SK-N-SH treated with all-trans-retinoic acid at 6 μM for 48 hours (cell line): ENCODE measurements at regions not wholly inside any gene's neighbourhood (a gene's known extent, or its start where the extent isn't known, plus 50 kb on each side); places are given as distances from the start of the nearest gene placed in this dataset.

Experiments used
- ARNTL ChIP-seq: fragments of 450-650 bp; formaldehyde crosslinking; IDR thresholded peaks from 2 replicates; pipeline ENCODE4 v1.5.0; 2020; ENCODE audit warnings: low read depth, mild to moderate bottlenecking, moderate library complexity, borderline replicate concordance
- CREB5 ChIP-seq: fragments of 250-450 bp; sonication (Bioruptor Pico); IDR thresholded peaks from 2 replicates; pipeline ENCODE4 v1.5.1; 2020; ENCODE audit warnings: low read depth, mild to moderate bottlenecking, moderate library complexity
- CSRNP3 ChIP-seq: fragments of 250-450 bp; sonication (Bioruptor Pico); IDR thresholded peaks from 2 replicates; pipeline ENCODE4 v1.5.1; 2021; ENCODE audit warnings: mild to moderate bottlenecking, moderate library complexity
- POU6F1 ChIP-seq: fragments of 250-450 bp; sonication (Bioruptor Pico); IDR thresholded peaks from 2 replicates; pipeline ENCODE4 v1.8.0; 2021; ENCODE audit warnings: low read depth, mild to moderate bottlenecking, moderate library complexity, borderline replicate concordance
- PPARA ChIP-seq: fragments of 250-450 bp; sonication (Bioruptor Pico); IDR thresholded peaks from 2 replicates; pipeline ENCODE4 v1.5.0; 2020; ENCODE audit warnings: mild to moderate bottlenecking, borderline replicate concordance
- RARB ChIP-seq: fragments of 250-450 bp; sonication (Bioruptor Pico); IDR thresholded peaks from 2 replicates; pipeline ENCODE4 v1.8.0; 2021; ENCODE audit warnings: mild to moderate bottlenecking, moderate library complexity
- SNAI2 ChIP-seq: fragments of 250-450 bp; sonication (Bioruptor Pico); IDR thresholded peaks from 2 replicates; pipeline ENCODE4 v1.5.0; 2020; ENCODE audit warnings: mild to moderate bottlenecking, moderate library complexity
- TCF4 ChIP-seq: fragments of 250-450 bp; sonication (Bioruptor Pico); IDR thresholded peaks from 2 replicates; pipeline ENCODE4 v1.8.0; 2021; ENCODE audit warnings: mild to moderate bottlenecking, moderate library complexity, borderline replicate concordance
- TOX ChIP-seq: fragments of 250-450 bp; sonication (Bioruptor Pico); IDR thresholded peaks from 2 replicates; pipeline ENCODE4 v1.8.0; 2021; ENCODE audit warnings: mild to moderate bottlenecking, moderate library complexity, borderline replicate concordance
- TSHZ2 ChIP-seq: fragments of 250-450 bp; sonication (Bioruptor Pico); IDR thresholded peaks from 2 replicates; pipeline ENCODE4 v1.5.0; 2020; ENCODE audit warnings: mild to moderate bottlenecking, moderate library complexity
- ZC3H10 ChIP-seq: fragments of 250-450 bp; sonication (Bioruptor Pico); IDR thresholded peaks from 2 replicates; pipeline ENCODE4 v1.5.1; 2021; ENCODE audit warnings: mild to moderate bottlenecking, moderate library complexity

GRCh38 chr5:158529454-158529853 lies 570.3 kb downstream of the EBF1 start:
- TF ChIP-seq TSHZ2 (CRISPR knock-in tag) (no peak), ZC3H10 (CRISPR knock-in tag) (no peak), PPARA (CRISPR knock-in tag) (no peak), RARB (CRISPR knock-in tag) (no peak), ARNTL (CRISPR knock-in tag) (no peak), TCF4 (no peak), CSRNP3 (CRISPR knock-in tag) (no peak), SNAI2 (CRISPR knock-in tag) (no peak), TOX (CRISPR knock-in tag) (no peak), CREB5 (CRISPR knock-in tag) (no peak), POU6F1 (no peak)
